GM18519 (cell line): ENCODE measurements at regions not wholly inside any gene's neighbourhood (a gene's known extent, or its start where the extent isn't known, plus 50 kb on each side); places are given as distances from the start of the nearest gene placed in this dataset.

Experiments
- ATAC-seq: cut with Tn5 transposase; IDR thresholded peaks from one replicate; pipeline ENCODE4 v1.9.1; 2021; ENCODE audit warnings: mild to moderate bottlenecking, moderate library complexity; ENCODE audit not compliant: unreplicated experiment, low FRiP score

GRCh38 chr5:168001318-168001717 lies 290.1 kb upstream of the WWC1 start:
- no peak for ATAC-seq

DNA sequence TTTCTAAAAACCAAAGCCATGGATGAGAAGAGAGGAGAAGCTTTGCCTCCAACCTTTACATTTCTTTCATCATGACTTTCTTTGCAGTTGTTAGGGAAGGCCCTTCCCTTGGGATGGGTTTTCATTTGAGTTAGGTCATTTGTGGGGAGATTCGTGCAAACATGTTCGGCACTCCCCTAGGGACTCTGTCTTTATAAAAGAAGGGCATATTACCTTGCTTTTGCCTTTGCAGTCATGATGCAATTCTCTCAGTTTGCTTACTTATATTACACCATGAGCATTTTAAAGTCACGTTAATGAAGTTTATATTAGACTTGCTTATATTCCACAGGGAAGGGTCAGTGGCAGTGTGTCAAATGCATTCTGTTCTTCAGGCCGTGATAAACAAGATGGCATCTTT lies 289.3 kb upstream of the WWC1 start:
- no peak for ATAC-seq

DNA sequence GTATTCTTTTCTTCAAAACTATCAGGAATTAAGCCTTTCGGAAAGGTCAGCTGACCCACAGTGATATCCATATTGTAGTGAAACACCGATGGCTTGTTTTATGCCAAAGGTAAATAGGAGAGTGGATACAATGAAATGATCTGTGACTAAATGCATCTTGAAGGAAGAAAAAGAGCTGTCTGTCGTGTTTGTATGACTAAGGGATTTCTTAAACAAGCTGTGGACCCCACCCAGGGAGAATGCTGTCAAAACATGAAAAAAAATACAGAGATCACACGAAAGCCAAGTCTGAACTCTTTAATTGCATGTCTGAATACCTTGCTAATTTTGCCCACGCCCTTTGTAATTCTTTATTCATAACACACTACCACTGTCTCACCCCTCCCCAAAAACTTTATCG lies 286.4 kb upstream of the WWC1 start:
- no peak for ATAC-seq

GRCh38 chr5:168005936-168006335 lies 285.5 kb upstream of the WWC1 start:
- ATAC-seq = no peak

GRCh38 chr5:168006456-168007130 lies 284.9 kb upstream of the WWC1 start:
- no peak for ATAC-seq

GRCh38 chr5:168007286-168007685 lies 284.2 kb upstream of the WWC1 start:
- ATAC-seq = no peak

DNA sequence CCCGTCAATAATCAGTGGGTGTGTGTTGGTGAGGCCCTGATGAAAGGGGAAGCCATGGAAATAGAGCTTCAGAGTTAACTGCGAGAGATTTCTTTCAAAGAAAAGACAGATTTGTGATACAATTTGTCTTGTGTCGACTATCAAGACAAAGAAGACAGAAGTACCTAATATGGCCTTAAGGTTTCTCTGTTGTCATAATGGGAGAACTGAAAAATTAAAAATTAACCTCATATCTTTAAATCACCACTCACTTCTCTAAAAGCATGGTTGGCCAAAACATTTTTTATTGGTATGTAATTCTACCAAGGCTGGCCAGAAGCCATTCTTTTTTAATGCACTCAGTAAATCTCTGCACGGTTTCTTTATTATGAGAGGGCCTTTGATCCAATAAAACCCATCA lies 282.9 kb upstream of the WWC1 start:
- ATAC-seq = no peak

DNA sequence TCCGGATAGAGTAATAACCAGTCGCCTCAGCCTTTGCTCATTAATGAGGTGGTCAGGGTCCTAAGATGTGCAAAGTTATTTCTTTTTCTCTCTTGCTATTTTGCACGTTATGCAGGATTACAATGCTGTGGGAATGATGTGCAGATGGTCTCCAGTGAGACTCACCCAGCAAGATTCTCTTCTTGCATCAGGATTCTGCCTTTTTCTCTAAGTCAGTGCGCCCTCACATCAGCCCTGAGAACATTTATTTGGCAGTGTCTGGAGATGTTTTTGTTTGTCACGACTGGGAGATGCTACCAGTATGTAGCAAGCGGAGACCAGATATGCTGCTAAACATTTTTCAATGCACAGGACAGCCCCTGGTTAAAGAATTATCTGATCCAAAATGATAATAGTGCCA lies 280.3 kb upstream of the WWC1 start:
- no peak for ATAC-seq

DNA sequence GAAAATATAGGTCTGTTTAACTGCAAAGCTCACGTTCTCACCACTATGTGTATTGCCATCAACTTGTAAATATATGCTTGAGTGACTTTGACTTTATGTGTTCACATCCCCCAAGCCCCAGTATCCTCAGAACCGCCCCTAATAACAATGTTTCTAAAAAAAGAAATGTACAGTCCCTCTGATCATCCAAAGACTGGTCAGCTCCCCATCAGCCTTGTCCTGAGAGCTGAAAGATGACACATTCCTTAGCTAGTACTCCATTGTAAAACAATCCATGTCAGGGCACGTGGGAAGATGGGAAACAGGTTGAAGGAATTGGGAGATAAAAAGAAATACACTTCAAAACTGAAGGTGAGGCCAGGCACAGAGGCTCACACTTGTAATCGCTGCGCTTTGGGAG lies 279.4 kb upstream of the WWC1 start:
- no peak for ATAC-seq

DNA sequence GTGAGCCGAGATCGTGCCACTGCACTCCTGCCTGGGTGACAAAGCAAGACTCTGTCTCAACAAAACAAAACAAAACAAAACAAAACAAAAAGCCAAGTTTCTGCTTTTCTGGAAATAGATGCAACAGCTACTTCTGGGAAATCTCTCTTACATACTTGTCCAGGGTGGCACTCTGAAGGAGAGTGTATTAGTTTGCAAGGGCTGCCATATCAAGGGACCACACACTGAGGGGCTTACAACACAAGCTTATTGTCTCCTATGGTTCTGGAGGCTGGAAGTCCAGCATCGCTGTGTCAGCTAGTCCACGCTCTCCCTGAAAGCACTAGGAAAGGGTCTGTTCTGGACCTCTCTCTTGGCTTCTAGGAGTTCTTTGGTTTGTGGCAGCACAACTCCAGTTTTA lies 277.9 kb upstream of the WWC1 start:
- no peak for ATAC-seq

DNA sequence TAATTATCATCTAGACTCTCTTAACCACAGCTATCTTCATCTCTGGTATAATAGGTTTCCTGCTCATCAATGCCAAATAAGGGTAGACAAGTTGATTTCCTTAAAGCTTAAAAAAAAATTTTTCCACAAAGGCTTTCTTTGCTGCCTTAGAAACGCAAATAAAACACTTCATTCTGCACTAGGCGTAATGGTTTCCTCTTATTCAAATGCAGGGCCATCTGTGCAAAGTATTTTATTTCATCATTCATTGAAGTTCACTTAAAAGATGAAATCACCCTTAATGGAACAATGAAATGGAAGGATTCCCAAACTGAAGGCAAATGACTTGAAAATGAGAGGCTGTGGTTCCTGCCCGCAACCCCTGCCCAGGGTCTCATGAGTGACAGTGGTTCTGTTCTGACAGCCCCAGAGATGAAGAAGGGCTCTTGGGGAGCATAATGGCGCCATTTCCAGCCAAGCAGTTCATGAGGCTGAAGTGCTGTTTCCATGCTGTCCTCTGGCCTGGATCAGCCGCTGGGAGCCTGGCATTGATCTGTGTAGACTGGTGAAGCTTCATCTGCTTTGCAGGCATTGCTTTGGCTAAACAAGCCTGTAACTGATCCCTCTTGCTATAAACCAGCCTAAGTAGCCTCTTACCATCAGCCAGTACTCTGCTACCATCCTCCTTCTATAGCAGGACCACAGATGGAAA lies 276.9 kb upstream of the WWC1 start:
- ATAC-seq = no peak

DNA sequence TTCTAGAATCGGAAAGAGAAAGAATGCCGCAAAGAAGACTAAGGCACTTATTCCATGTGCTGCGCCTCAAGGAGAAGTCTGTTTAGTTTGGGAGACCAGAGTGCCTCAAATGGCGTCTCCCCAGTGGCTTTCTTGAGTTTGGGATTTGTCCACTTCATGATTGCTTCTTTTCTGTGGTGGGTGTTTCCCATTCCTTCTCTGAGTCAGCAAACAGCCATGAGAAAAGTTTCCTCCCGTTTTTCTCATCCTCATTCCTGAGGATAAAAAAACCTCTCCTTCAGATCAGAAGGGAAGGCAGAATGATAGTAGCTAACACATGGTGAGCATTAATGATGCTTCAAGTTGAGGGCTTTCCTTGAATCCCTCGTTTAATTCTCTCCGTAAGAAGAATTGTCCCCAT lies 275.9 kb upstream of the WWC1 start:
- ATAC-seq = no peak

DNA sequence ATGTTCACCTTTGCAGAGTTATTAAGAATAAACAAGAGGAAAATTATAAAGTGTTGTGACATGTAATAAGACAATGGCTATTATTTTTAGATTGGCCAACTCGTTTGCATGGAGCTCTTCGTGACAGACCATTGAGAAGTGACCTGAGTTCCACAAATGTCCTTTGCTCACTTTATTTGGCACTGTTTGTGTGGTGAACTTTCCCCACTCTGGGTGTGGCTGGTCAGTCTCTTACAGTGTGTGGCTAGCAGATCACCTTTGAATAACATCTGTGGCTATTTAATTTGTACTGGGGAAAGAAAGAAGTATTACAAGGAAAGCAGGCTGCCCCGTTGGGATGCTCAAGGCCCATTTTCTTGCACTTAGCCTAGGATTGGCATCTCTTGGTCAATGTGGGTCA lies 274.1 kb upstream of the WWC1 start:
- no peak for ATAC-seq

DNA sequence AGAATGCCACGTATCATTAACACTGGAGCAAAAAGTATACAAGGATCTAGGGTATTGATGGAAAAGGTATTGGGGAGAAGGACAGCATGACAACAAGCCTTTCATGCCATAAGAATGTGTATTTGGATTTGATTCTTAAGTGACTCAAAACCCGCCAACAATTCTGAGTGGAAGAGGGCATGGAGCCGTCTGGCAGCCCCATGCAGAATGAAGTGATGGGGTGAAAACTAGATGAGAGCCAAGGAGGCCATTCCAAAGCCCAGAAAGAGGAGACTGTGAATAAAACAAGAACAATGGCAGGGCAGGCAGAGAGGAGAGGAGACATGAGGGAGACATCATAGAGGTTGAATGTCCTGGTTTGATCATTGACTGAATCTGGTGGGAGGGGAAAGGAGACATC lies 272.3 kb upstream of the WWC1 start:
- no peak for ATAC-seq

GRCh38 chr5:168020542-168021294 lies 270.7 kb upstream of the WWC1 start:
- ATAC-seq = no peak

DNA sequence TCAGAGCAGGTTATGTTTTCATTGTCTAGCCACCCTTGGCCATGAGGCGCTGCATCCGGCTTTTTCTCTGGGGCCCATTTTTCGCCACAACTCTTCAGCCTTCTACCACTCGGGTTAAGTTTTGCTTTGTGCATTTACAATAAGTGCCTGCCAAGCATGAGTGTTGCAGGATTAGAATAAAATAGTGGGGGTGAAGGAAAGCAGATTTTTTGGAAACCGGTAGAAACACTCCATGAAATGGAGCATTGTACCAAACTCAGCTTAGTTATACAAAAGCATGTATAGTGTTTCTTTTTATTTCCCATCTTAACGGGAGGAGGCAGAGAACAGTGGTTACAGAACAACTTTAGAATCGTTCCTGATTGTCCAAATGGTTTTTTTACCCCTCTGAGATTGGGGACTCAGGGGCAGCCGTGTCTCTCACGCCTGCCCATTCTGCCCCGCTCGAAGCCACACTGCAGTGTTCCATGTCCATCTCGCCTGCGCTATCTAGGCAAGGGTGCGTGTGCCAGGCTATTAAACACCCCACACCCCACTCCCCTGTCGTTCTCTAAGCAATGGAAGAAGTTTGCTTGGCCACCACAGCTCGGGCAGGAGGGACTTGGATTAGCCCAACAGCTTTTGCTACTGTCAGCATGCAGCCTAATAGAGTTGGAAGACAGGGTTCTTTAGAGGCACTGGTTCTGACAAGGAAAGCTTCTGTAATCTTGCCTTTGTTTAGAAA lies 268.8 kb upstream of the WWC1 start:
- ATAC-seq = no peak

DNA sequence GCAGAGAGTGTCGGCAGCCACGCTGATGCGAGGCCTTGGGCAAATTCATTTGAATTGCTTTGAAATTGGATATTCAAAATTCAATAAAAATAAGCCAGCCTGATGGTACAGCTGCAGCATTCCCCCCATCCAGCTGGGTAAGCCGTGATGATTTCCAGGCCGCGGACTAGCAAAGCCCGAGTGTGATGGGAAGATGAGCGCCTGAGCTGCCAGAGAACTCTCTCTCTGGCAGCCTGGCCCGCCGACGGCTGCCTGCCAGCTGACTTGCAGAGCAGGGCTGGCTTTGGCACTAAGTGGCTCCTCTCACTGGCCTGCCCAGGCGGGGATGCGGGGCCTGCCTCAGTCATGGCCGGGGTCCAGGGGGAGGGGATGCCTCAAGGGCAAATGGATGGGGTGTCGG lies 268.3 kb upstream of the WWC1 start:
- ATAC-seq = no peak

DNA sequence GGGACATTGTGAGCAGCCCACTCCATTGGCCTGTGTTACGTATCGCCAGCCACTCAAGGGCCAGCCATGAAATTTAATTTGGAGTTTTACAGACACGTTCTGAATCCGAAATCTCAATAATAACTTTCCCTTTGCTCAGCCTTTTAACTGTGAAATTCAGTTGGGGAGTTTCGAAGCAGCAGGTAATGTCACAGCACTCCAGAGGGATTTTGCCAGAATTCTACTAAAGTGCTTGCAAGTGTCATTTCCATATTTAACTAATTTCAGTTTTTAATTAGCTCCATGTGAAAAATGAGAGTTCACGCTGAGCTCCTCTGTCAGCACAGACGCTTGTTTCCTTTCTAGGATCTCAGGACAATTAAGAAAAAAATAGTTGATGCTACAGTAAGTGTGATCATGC lies 267.1 kb upstream of the WWC1 start:
- no peak for ATAC-seq

DNA sequence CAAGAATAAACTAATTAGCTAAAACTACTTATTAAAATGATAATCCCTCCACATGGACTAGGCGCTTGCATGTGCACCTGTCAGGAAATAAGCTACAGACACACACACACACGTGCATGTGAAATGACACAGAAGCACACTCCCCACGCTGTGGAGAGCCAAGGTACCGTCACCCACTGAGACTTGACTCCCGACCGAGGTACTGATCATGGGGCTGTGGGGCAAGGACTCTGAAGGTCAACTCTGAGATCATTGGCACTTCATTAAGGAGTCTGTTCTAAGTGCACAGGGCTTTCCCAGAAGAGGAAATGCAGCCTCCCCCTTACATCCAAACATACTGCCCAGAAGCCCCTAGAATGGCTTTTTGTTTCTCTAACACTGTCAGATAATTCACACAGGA lies 264.4 kb upstream of the WWC1 start:
- ATAC-seq = no peak

- no peak for ATAC-seq
Observed at GRCh38 chr5:168030912-168031311, 260.5 kb upstream of the WWC1 start.

DNA sequence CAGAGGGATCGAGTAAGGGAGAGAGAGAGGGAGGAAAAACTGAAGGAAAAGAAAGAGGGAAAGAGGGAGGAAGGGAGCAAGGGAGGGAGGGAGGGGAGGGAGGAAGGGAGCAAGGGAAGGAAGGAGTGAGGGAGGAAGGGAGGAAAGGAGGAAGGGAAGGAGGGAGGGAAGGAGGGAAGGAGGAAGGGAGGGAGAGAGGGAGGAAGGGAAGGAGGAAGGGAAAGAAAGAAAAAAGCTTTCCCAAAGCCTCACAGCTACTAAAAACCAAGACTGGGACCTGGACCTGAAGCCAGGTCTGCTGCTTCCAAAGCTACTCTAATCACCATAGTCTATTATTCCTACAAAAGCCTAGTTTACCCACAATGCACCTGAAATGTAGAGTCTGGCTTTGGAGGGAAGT lies 259.8 kb upstream of the WWC1 start:
- no peak for ATAC-seq
